ENCODE measurements at regions not wholly inside any gene's neighbourhood (a gene's known extent, or its start where the extent isn't known, plus 50 kb on each side); places are given as distances from the start of the nearest gene placed in this dataset.

GRCh38 chr1:30814292-30814691, 56.7 kb upstream of the LAPTM5 start:
- CTCF ChIA-PET = interaction anchor here (0.9 to 5.9 kb wide), 3 partner anchors 10 to 19 kb away, joined by 6 to 37 read pairs (median 8); no protein-coding TSS in a partner anchor
- POLR2A ChIA-PET = no interaction called here

GRCh38 chr1:30812076-30812475, 54.5 kb upstream of the LAPTM5 start:
- DNase-seq (ENCODE audit: extremely low spot score) = no peak
- ChIA-PET CTCF (interaction anchor here (1.5 to 15.9 kb wide), 3 partner anchors 10 to 114 kb away, joined by 3 to 245 read pairs (median 37); no protein-coding TSS in a partner anchor), POLR2A (interaction anchor here (0.5 kb wide), 1 partner anchor 22 kb away, joined by 8 read pairs; no protein-coding TSS in a partner anchor)
- no peak for TF ChIP-seq CTCF (IDR thresholded peaks at IDR 0.05; ENCODE audit: control extremely low read depth, extremely low read depth, low read depth, missing control alignments)

More at GRCh38 chr1:30814292-30814691, 56.7 kb upstream of the LAPTM5 start:
- TF ChIP-seq CTCF (IDR thresholded peaks at IDR 0.05; ENCODE audit: control extremely low read depth, extremely low read depth, low read depth, missing control alignments) = no peak
- no peak for DNase-seq (ENCODE audit: extremely low spot score)

- CTCF ChIA-PET = interaction anchor here (1.5 to 15.9 kb wide), 3 partner anchors 9 to 115 kb away, joined by 3 to 245 read pairs (median 37); no protein-coding TSS in a partner anchor
Observed at GRCh38 chr1:30811187-30811586, 53.6 kb upstream of the LAPTM5 start.

GRCh38 chr1:30810416-30811080, 53.0 kb upstream of the LAPTM5 start:
- CTCF ChIA-PET = interaction anchor here (1.5 to 15.9 kb wide), 3 partner anchors 9 to 115 kb away, joined by 3 to 245 read pairs (median 37); no protein-coding TSS in a partner anchor
- TF ChIP-seq CTCF (IDR thresholded peaks at IDR 0.05; ENCODE audit: control extremely low read depth, extremely low read depth, low read depth, missing control alignments) = no peak
- POLR2A ChIA-PET = no interaction called here
- DNase-seq (ENCODE audit: extremely low spot score) = no peak

More at GRCh38 chr1:30811187-30811586, 53.6 kb upstream of the LAPTM5 start:
- no peak for TF ChIP-seq CTCF (IDR thresholded peaks at IDR 0.05; ENCODE audit: control extremely low read depth, extremely low read depth, low read depth, missing control alignments)
- DNase-seq (ENCODE audit: extremely low spot score) = no peak
- POLR2A ChIA-PET = no interaction called here

- TF ChIP-seq CTCF (IDR thresholded peaks at IDR 0.05; ENCODE audit: control extremely low read depth, extremely low read depth, low read depth, missing control alignments) = no peak
- ChIA-PET POLR2A (no interaction called here), CTCF (interaction anchor here (1.9 to 15.9 kb wide), 4 partner anchors 8 to 116 kb away, joined by 4 to 245 read pairs (median 22); no protein-coding TSS in a partner anchor)
- DNase-seq (ENCODE audit: extremely low spot score) = no peak
Observed at GRCh38 chr1:30809514-30810263, 52.1 kb upstream of the LAPTM5 start.

- CTCF ChIA-PET = interaction anchor here (0.8 to 15.9 kb wide), 12 partner anchors 15 to 427 kb away, joined by 3 to 245 read pairs (median 3); no protein-coding TSS in a partner anchor
- no peak for TF ChIP-seq CTCF (IDR thresholded peaks at IDR 0.05; ENCODE audit: control extremely low read depth, extremely low read depth, low read depth, missing control alignments)
- POLR2A ChIA-PET = no interaction called here
- no peak for DNase-seq (ENCODE audit: extremely low spot score)
Observed at GRCh38 chr1:30808067-30808662, 50.6 kb upstream of the LAPTM5 start.

All from GM10248 (cell line).